Astrocyte (in vitro differentiated cells and primary cell): ENCODE measurements at regions not wholly inside any gene's neighbourhood (a gene's known extent, or its start where the extent isn't known, plus 50 kb on each side); places are given as distances from the start of the nearest gene placed in this dataset.

Experiments
- DNase-seq: peaks from one replicate; pipeline ENCODE4 v3.0.0-alpha.2; 2010; ENCODE audit warnings: low read depth
- FAIRE-seq: peaks from 2 replicates; lab custom pipeline; 2011; peaks lifted over from hg19 to GRCh38; lab: Jason Lieb, UNC
- H2AFZ ChIP-seq: 2 replicates; pipeline ENCODE4 v1.6.0; 2012; ENCODE audit warnings: low read depth, low read length, inconsistent platforms
- H3K27ac ChIP-seq: 2 replicates; pipeline ENCODE4 v1.5.1; 2011; ENCODE audit warnings: low read depth, low read length, inconsistent platforms
- H3K27me3 ChIP-seq: 2 replicates; pipeline ENCODE4 v1.6.0; 2011; ENCODE audit warnings: low read length, inconsistent platforms; ENCODE audit not compliant: insufficient read depth
- H3K36me3 ChIP-seq: 2 replicates; pipeline ENCODE4 v1.5.1; 2011; ENCODE audit warnings: low read length, inconsistent platforms; ENCODE audit not compliant: insufficient read depth
- H3K4me1 ChIP-seq: 2 replicates; pipeline ENCODE4 v1.5.1; 2011; ENCODE audit warnings: low read length, inconsistent platforms; ENCODE audit not compliant: insufficient read depth
- H3K4me2 ChIP-seq: 2 replicates; pipeline ENCODE4 v1.6.0; 2012; ENCODE audit warnings: low read length, inconsistent platforms
- H3K4me3 ChIP-seq: 2 replicates; pipeline ENCODE4 v1.5.1; 2011; ENCODE audit warnings: low read depth, mild to moderate bottlenecking, low read length, inconsistent platforms; ENCODE audit not compliant: insufficient read depth
- H3K79me2 ChIP-seq: 2 replicates; pipeline ENCODE4 v1.6.0; 2012; ENCODE audit warnings: mild to moderate bottlenecking, low read length, inconsistent platforms; ENCODE audit not compliant: insufficient read depth
- H3K9ac ChIP-seq: 2 replicates; pipeline ENCODE4 v1.6.0; 2012; ENCODE audit warnings: mild to moderate bottlenecking, low read length, inconsistent platforms
- H3K9me3 ChIP-seq: 2 replicates; pipeline ENCODE4 v1.5.1; 2012; ENCODE audit warnings: low read depth, mild to moderate bottlenecking, low read length, inconsistent platforms; ENCODE audit not compliant: insufficient read depth
- H4K20me1 ChIP-seq: 2 replicates; pipeline ENCODE4 v1.6.0; 2012; ENCODE audit warnings: low read length, inconsistent platforms; ENCODE audit not compliant: insufficient read depth
- H3K27ac Mint-ChIP-seq: one replicate; pipeline ENCODE4 v1.8.0; 2021; ENCODE audit warnings: mild to moderate bottlenecking, mixed read lengths; ENCODE audit not compliant: unreplicated experiment
- H3K27me3 Mint-ChIP-seq: one replicate; pipeline ENCODE4 v1.8.0; 2021; ENCODE audit warnings: low read depth, mixed read lengths; ENCODE audit not compliant: unreplicated experiment
- H3K36me3 Mint-ChIP-seq: one replicate; pipeline ENCODE4 v1.8.0; 2021; ENCODE audit warnings: low read depth, mixed read lengths; ENCODE audit not compliant: unreplicated experiment
- H3K4me1 Mint-ChIP-seq: one replicate; pipeline ENCODE4 v1.8.0; 2021; ENCODE audit warnings: low read depth, mixed read lengths; ENCODE audit not compliant: unreplicated experiment
- H3K4me3 Mint-ChIP-seq: one replicate; pipeline ENCODE4 v1.8.0; 2021; ENCODE audit warnings: mild to moderate bottlenecking, moderate library complexity, mixed read lengths; ENCODE audit not compliant: unreplicated experiment
- H3K9me3 Mint-ChIP-seq: one replicate; pipeline ENCODE4 v1.8.0; 2021; ENCODE audit warnings: mild to moderate bottlenecking, mixed read lengths; ENCODE audit not compliant: unreplicated experiment
- EZH2 ChIP-seq: IDR thresholded peaks from 2 replicates; pipeline ENCODE4 v1.6.1; 2012; ENCODE audit warnings: mild to moderate bottlenecking, low read length, inconsistent platforms; ENCODE audit not compliant: insufficient read depth

DNA sequence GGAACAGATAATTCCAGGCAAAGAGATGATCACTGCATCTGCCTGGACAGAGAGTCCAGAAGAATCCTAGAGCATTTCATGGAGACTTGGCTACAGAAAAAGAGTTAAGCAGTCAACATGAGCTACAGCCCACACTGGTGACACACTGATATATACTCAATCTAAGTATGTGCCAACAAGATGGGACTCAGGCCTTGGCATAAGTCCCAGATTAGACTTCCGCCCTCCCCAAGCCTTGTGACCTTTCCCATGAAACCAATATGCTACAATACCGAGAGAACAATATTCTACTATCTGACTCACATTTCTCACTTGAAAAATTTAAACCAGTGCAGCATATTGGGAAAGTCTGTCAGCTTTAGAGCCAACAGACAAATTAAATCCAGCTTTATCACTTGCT is 65.7 kb upstream of the SLITRK2 start:
- no peak overlapping the region for H3K27ac ChIP-seq
- FAIRE-seq (no peak), DNase-seq (no peak)
- no peaks in the 10 kb centered on the region for H3K4me1 ChIP-seq
- no peak overlapping the region for H3K9ac ChIP-seq
- no peak overlapping the region for H3K27ac Mint-ChIP-seq
- no peaks in the 10 kb centered on the region for H3K27me3 ChIP-seq
- H2AFZ ChIP-seq: no peak overlapping the region
- H3K4me2 ChIP-seq: no peak overlapping the region
- H3K4me3 Mint-ChIP-seq: no peak overlapping the region
- H3K79me2 ChIP-seq: no peaks in the 10 kb centered on the region
- no peak for TF ChIP-seq EZH2
- no peaks in the 10 kb centered on the region for H3K27me3 Mint-ChIP-seq
- no peaks in the 10 kb centered on the region for H3K36me3 ChIP-seq
- no peaks in the 10 kb centered on the region for H3K36me3 Mint-ChIP-seq
- H3K4me1 Mint-ChIP-seq: no peaks in the 10 kb centered on the region
- no peaks in the 10 kb centered on the region for H3K9me3 Mint-ChIP-seq
- H3K4me3 ChIP-seq: no peak overlapping the region
- no peaks in the 10 kb centered on the region for H3K9me3 ChIP-seq
- H4K20me1 ChIP-seq: no peaks in the 10 kb centered on the region
